ENCODE measurements at regions not wholly inside any gene's neighbourhood (a gene's known extent, or its start where the extent isn't known, plus 50 kb on each side); places are given as distances from the start of the nearest gene placed in this dataset.

DNA sequence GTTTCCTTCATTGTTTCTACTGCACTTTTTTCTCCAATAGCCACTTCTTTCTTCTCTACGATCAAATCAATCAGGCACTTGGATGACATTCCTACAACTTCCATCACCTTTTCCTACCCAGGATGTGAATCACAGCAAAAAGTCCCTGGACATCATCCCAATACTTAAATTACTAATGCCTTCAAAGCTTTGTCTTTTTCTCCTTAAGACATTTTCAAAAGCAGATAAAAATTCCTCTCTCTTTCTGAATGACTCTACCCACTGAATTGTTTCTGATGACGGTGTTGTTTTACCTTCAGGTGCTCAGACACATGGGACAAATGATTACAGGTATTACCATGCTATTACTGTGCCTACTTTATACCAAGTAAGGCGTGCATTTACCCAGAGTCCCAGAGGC lies 500.9 kb downstream of the FBXO15 start:
- TF ChIP-seq, protein P1, sequence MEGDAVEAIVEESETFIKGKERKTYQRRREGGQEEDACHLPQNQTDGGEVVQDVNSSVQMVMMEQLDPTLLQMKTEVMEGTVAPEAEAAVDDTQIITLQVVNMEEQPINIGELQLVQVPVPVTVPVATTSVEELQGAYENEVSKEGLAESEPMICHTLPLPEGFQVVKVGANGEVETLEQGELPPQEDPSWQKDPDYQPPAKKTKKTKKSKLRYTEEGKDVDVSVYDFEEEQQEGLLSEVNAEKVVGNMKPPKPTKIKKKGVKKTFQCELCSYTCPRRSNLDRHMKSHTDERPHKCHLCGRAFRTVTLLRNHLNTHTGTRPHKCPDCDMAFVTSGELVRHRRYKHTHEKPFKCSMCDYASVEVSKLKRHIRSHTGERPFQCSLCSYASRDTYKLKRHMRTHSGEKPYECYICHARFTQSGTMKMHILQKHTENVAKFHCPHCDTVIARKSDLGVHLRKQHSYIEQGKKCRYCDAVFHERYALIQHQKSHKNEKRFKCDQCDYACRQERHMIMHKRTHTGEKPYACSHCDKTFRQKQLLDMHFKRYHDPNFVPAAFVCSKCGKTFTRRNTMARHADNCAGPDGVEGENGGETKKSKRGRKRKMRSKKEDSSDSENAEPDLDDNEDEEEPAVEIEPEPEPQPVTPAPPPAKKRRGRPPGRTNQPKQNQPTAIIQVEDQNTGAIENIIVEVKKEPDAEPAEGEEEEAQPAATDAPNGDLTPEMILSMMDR (IDR thresholded peaks at IDR 0.05; ENCODE audit: extremely low read depth, missing control alignments) = no peak
- DNase-seq (ENCODE audit: low spot score) = no peak

DNA sequence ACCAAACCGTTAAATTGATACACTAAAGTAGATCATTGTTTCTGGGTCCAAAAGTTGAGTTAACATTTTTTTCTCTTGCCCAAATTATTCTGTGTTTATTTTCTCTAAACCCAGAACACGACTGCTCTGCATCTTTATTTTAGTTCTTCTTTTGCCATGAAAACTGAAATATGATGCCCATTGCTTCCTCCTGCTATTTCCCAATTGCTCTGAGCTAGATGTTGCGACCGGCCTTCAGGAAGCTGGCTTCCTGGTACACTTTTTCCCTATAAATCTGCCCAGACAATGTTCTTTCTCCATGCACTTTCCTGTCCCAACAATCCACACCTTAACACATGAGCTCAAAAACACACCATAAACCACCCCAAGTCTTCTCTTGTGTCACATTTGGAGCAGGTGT lies 501.4 kb downstream of the FBXO15 start:
- DNase-seq (ENCODE audit: low spot score) = no peak
- TF ChIP-seq, protein P1 (IDR thresholded peaks at IDR 0.05; ENCODE audit: extremely low read depth, missing control alignments) = no peak

- no peak for DNase-seq (ENCODE audit: low spot score)
- TF ChIP-seq, protein P1 (IDR thresholded peaks at IDR 0.05; ENCODE audit: extremely low read depth, missing control alignments) = no peak
Measured at GRCh38 chr18:73645160-73645715, 502.4 kb downstream of the FBXO15 start.

DNA sequence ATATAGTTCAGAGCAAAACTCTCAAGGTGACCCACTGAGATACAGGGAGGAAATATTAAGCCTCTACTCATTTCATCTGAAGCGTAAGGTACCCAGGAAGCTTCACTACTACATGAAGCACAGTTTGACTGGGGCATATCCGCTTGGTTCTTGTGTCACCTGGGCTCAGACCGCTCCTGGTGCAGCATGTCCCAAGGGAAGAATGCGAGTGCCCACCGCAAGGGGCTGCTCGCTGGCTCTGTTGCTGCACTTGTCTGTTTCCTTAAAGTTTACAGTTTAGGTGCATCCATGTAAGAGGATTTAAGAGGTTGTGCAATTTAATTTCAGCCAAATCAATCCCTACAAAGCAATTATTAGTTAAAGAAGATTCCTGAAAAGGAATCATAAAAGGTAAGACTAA lies 507.8 kb downstream of the FBXO15 start:
- no peak for DNase-seq (ENCODE audit: low spot score)
- TF ChIP-seq, protein P1 (IDR thresholded peaks at IDR 0.05; ENCODE audit: extremely low read depth, missing control alignments) = no peak

- no peak for DNase-seq (ENCODE audit: low spot score)
- TF ChIP-seq, protein P1 (IDR thresholded peaks at IDR 0.05; ENCODE audit: extremely low read depth, missing control alignments) = no peak
Measured at GRCh38 chr18:73638709-73639108, 508.9 kb downstream of the FBXO15 start.

DNA sequence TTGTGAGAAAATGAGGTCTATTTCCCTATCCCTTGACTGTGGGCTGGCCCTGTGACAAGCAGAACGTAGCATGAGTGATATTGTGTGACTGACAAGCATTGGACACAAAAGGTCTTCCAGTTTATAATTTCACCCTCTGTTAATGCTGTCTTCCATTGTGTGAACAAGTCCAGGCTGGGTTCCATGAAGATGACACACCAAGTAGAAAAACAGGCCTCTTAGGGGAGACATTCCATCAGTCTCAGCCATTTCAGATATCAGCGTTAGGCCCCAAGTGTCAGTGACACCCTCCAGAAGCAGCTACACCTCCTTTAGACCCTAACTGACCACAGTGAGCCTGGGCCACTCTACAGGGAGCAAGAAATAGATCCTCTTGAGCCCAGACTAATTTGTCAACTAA lies 511.3 kb downstream of the FBXO15 start:
- TF ChIP-seq, protein P1 (IDR thresholded peaks at IDR 0.05; ENCODE audit: extremely low read depth, missing control alignments) = no peak
- no peak for DNase-seq (ENCODE audit: low spot score)

- DNase-seq (ENCODE audit: low spot score) = no peak
- TF ChIP-seq, protein P1 (IDR thresholded peaks at IDR 0.05; ENCODE audit: extremely low read depth, missing control alignments) = no peak
Measured at GRCh38 chr18:73626859-73627258, 520.8 kb downstream of the FBXO15 start.
